ENCODE measurements at regions not wholly inside any gene's neighbourhood (a gene's known extent, or its start where the extent isn't known, plus 50 kb on each side); places are given as distances from the start of the nearest gene placed in this dataset.

GRCh38 chr4:160824481-160824880 lies 1339.3 kb downstream of the FSTL5 start (continued):
- TF ChIP-seq ZBTB40 (IDR thresholded peaks at IDR 0.05) (no peak), ZBTB40 (CRISPR knock-in tag; IDR thresholded peaks at IDR 0.05) (no peak), DNMT1 (CRISPR knock-in tag; IDR thresholded peaks at IDR 0.05) (no peak), XBP1 (CRISPR knock-in tag; IDR thresholded peaks at IDR 0.05) (no peak), BCL6 (CRISPR knock-in tag; IDR thresholded peaks at IDR 0.05) (no peak), CEBPG (CRISPR knock-in tag; IDR thresholded peaks at IDR 0.05) (no peak), THAP11 (CRISPR knock-in tag; IDR thresholded peaks at IDR 0.05) (no peak), ZNF687 (CRISPR knock-in tag; IDR thresholded peaks at IDR 0.05) (no peak), CSRNP2 (CRISPR knock-in tag; conservative IDR thresholded peaks at IDR 0.05; ENCODE audit: low read depth) (no peak)
